Nephron (organoid): ENCODE measurements at regions not wholly inside any gene's neighbourhood (a gene's known extent, or its start where the extent isn't known, plus 50 kb on each side); places are given as distances from the start of the nearest gene placed in this dataset.

Source experiments
- H3K27ac Mint-ChIP-seq, 3 experiments: 2 replicates each; pipeline ENCODE4 v1.8.0; 2020; ENCODE audit warnings: mixed read lengths in 3 of 3, mild to moderate bottlenecking in 2 of 3, moderate library complexity in 1 of 3
- H3K27me3 Mint-ChIP-seq: 2 replicates; pipeline ENCODE4 v1.8.0; 2021; ENCODE audit warnings: low read depth, mild to moderate bottlenecking, moderate library complexity, mixed read lengths
- H3K36me3 Mint-ChIP-seq: 2 replicates; pipeline ENCODE4 v1.8.0; 2020; ENCODE audit warnings: low read depth, mixed read lengths
- H3K4me1 Mint-ChIP-seq: 2 replicates; pipeline ENCODE4 v1.8.0; 2020; ENCODE audit warnings: mixed read lengths
- H3K4me3 Mint-ChIP-seq, 3 experiments: 2 replicates each; pipeline ENCODE4 v1.8.0; 2020; ENCODE audit warnings: mild to moderate bottlenecking in 3 of 3, mixed read lengths in 3 of 3, moderate library complexity in 2 of 3
- H3K9me3 Mint-ChIP-seq: 2 replicates; pipeline ENCODE4 v1.8.0; 2020; ENCODE audit warnings: mixed read lengths
- TF ChIP-seq, protein P1 (sequence below), 3 experiments: fragments of 200-600 bp; sonication (generic); IDR thresholded peaks; one replicate each; pipeline ENCODE4 v1.5.0; 2021; ENCODE audit warnings: antibody characterized with exemption in 3 of 3; ENCODE audit not compliant: unreplicated experiment in 3 of 3

DNA sequence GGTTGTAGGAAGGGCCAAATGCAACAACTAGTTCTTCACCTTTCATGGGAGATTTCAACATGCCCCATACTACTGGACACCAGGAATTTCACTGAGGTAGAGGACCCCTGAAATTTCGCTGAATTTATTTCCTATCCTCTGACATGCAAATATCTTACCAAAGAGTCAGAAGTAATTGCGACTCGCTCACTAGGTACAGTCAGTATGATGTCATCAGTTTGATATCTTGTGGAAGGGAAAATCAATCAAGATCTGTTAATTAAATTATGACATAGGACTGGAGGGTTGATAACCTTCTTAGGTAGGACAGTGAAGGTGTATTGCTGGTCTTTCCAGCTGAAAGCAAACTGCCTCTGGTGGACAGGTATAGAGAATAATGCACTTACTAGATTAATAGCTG lies 74.9 kb upstream of the TNIK start:
- no peaks in the 10 kb centered on the region for H3K4me1 Mint-ChIP-seq
- peaks cover 4% of the 10 kb centered on the region for H3K27me3 Mint-ChIP-seq
- H3K27ac Mint-ChIP-seq: no peak overlapping the region
- H3K4me3 Mint-ChIP-seq: no peak overlapping the region
- peaks cover 3% of the 10 kb centered on the region for H3K9me3 Mint-ChIP-seq
- TF ChIP-seq, protein P1, sequence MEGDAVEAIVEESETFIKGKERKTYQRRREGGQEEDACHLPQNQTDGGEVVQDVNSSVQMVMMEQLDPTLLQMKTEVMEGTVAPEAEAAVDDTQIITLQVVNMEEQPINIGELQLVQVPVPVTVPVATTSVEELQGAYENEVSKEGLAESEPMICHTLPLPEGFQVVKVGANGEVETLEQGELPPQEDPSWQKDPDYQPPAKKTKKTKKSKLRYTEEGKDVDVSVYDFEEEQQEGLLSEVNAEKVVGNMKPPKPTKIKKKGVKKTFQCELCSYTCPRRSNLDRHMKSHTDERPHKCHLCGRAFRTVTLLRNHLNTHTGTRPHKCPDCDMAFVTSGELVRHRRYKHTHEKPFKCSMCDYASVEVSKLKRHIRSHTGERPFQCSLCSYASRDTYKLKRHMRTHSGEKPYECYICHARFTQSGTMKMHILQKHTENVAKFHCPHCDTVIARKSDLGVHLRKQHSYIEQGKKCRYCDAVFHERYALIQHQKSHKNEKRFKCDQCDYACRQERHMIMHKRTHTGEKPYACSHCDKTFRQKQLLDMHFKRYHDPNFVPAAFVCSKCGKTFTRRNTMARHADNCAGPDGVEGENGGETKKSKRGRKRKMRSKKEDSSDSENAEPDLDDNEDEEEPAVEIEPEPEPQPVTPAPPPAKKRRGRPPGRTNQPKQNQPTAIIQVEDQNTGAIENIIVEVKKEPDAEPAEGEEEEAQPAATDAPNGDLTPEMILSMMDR (IDR thresholded peaks at IDR 0.05; ENCODE audit: unreplicated experiment in 3 of 3): no peak
- no peaks in the 10 kb centered on the region for H3K36me3 Mint-ChIP-seq

DNA sequence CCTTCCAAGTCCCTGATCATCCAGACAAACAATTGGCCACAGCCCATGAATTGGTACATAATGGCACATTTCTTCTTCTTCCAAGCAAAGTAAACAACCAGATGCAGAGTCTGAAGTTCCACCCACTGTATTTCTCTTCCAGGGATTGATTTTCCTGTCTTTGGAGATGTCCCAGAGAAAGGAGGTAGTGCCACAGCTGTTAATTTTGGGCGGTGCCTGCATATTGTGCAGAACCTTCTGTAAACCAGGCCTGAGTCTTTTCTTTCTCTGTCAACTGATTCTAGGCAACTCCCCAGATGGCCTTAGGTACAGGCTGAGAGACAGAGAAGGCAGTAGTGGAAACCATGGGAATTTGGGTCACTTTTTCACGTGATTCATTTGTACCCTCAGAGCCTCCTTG lies 73.5 kb upstream of the TNIK start:
- TF ChIP-seq, protein P1 (IDR thresholded peaks at IDR 0.05; ENCODE audit: unreplicated experiment in 3 of 3): no peak
- no peaks in the 10 kb centered on the region for H3K4me1 Mint-ChIP-seq
- H3K4me3 Mint-ChIP-seq: no peak overlapping the region
- no peaks in the 10 kb centered on the region for H3K36me3 Mint-ChIP-seq
- peaks cover 4% of the 10 kb centered on the region for H3K27me3 Mint-ChIP-seq
- H3K27ac Mint-ChIP-seq: no peak overlapping the region
- peaks cover 3% of the 10 kb centered on the region for H3K9me3 Mint-ChIP-seq

DNA sequence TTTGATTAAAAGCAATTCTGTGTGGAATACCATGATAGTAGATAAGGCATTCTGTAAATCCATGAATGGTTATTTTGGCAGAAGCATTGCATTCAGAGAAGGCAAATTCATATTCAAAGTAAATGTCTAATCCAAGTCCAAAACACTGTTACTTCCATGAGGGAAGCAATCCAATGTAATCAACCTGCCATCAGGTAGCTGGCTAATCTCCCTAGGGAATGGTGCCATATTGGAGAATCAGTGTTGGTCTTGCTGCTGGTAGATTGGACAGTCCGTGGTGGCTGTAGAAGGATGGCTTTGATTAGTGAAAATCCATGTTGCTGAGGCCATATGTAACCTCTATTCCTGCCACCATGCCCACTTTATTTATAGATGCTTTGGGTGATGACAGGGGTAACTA lies 72.1 kb upstream of the TNIK start:
- H3K27me3 Mint-ChIP-seq: peaks cover 4% of the 10 kb centered on the region
- H3K36me3 Mint-ChIP-seq: no peaks in the 10 kb centered on the region
- H3K9me3 Mint-ChIP-seq: peaks cover 3% of the 10 kb centered on the region
- no peak overlapping the region for H3K27ac Mint-ChIP-seq
- no peak overlapping the region for H3K4me3 Mint-ChIP-seq
- H3K4me1 Mint-ChIP-seq: no peaks in the 10 kb centered on the region
- TF ChIP-seq, protein P1 (IDR thresholded peaks at IDR 0.05; ENCODE audit: unreplicated experiment in 3 of 3): no peak

DNA sequence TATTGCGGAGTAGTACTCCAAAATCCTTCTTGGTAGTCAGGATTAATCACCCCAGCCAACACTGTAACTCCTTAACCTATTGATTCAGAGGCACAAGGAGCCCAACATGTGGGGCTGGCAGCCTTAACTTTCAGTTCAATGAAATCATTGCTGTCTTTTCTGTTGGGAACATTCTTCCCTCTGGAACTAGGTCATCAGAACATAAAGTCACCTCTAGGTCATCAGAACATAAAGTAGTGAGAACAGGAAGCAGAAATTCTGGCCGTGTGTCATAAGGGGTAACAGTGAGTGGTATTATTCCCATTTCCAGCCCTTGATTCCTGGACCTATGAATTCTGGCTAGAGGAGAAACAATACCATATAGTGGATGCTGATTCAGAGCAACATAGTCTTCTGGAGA lies 71.5 kb upstream of the TNIK start:
- Mint-ChIP-seq H3K27ac (no peak overlapping the region), H3K27me3 (peaks cover 4% of the 10 kb centered on the region), H3K4me3 (no peak overlapping the region), H3K4me1 (no peaks in the 10 kb centered on the region), H3K9me3 (no peaks in the 10 kb centered on the region), H3K36me3 (no peaks in the 10 kb centered on the region)
- TF ChIP-seq, protein P1 (IDR thresholded peaks at IDR 0.05; ENCODE audit: unreplicated experiment in 3 of 3): no peak

GRCh38 chr3:171528102-171528501 lies 67.9 kb upstream of the TNIK start:
- H3K27me3 Mint-ChIP-seq: peaks cover 10% of the 10 kb centered on the region
- no peaks in the 10 kb centered on the region for H3K36me3 Mint-ChIP-seq
- H3K4me3 Mint-ChIP-seq: no peak overlapping the region
- no peak overlapping the region for H3K27ac Mint-ChIP-seq
- TF ChIP-seq, protein P1 (IDR thresholded peaks at IDR 0.05; ENCODE audit: unreplicated experiment in 3 of 3): no peak
- no peaks in the 10 kb centered on the region for H3K4me1 Mint-ChIP-seq
- no peaks in the 10 kb centered on the region for H3K9me3 Mint-ChIP-seq

- TF ChIP-seq, protein P1 (IDR thresholded peaks at IDR 0.05; ENCODE audit: unreplicated experiment in 3 of 3): no peak
- Mint-ChIP-seq H3K4me1 (no peaks in the 10 kb centered on the region), H3K4me3 (no peak overlapping the region)
These were observed 66.7 kb upstream of the TNIK start for GRCh38 chr3:171526869-171527268.

More at GRCh38 chr3:171526869-171527268, 66.7 kb upstream of the TNIK start:
- H3K27me3 Mint-ChIP-seq: peaks cover 10% of the 10 kb centered on the region
- no peaks in the 10 kb centered on the region for H3K36me3 Mint-ChIP-seq
- peaks cover 2% of the 10 kb centered on the region for H3K9me3 Mint-ChIP-seq
- no peak overlapping the region for H3K27ac Mint-ChIP-seq
